HG03108 (cell line): ENCODE measurements at regions not wholly inside any gene's neighbourhood (a gene's known extent, or its start where the extent isn't known, plus 50 kb on each side); places are given as distances from the start of the nearest gene placed in this dataset.
"Not testable (repeated sequence)": the region's sequence is repeated elsewhere in the genome, so short reads cannot be mapped to it uniquely, and the experiment has no call there.

Experiments used
- ATAC-seq: cut with Tn5 transposase; IDR thresholded peaks from one replicate; pipeline ENCODE4 v1.9.1; 2021; ENCODE audit warnings: moderate library complexity; ENCODE audit not compliant: unreplicated experiment

- ATAC-seq, result no peak
These were observed 231.6 kb upstream of the CWC22 start for GRCh38 chr2:180238729-180239128.

DNA sequence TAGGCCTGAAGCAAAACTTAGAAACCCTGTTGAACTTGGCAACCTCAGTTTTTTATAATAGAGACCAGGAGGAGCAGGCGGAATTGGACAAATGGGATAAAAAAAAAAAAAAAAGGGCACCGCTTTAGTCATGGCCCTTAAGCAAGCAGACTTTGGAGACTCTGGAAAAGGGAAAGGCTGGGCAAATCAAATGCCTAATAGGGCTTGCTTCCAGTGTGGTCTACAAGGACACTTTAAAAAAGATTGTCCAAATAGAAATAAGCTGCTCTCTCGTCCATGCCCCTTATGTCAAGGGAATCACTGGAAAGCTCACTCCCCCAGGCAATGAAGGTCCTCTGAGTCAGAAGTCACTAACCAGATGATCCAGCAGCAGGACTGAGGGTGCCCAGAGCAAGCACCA, 229.0 kb upstream of the CWC22 start:
- not testable (repeated sequence) for ATAC-seq

GRCh38 chr2:180235506-180235905, 228.4 kb upstream of the CWC22 start:
- not testable (repeated sequence) for ATAC-seq

DNA sequence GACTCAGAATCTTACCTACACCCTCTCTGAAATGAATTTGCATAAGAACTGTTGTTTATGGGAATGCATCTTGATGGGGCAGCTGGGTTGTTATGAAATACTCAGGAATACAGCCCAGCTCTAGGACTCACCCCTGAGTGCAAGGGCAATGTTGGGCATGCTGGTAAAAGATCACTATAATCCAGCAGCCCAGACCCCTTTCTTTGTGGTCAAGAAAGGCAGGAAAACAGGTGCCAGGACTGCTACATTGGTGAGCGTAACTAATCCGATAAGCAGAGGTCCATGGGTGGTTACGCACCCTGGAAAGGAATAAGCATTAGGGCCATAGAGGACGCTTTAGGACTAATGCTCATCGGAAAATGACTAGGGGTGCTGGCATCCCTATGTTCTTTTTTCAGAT, 227.9 kb upstream of the CWC22 start:
- ATAC-seq, result not testable (repeated sequence)

DNA sequence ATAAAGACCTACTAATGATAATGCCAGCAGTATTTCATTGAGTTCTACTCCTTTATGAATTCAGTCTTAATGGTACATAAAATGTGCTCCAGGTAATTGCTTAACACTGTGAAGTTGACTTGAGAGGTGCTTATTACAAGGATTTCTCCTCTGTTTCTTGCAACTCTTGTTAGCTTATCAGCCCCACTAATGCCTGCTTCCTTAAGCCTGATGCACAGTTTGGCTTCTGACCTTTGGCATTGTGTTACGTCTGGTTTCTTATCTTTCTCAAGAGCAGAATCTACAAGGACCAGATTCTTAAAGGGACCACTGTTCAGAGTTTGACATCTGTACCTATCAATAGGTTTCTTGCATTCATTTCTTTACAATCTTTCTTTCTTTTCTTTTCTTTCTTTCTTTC, 223.9 kb upstream of the CWC22 start:
- no peak for ATAC-seq

DNA sequence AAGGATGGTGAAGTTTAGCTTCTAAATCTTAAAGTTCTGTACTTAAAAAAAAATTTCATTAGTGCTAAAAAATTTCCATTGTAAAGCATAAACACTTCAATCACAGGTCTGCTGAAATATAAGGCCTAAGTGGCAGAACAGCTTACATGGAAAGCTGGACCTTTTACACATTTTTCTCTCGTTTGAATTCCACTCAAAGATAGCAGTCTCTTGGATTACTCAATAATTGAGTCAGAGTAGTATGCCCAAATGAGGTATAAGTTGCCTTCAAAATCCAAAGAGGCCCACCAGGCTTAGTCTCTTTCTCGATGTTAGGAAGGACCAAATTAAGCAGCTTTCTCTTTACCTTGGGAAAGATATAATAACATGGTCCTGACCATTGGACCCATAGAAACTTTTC, 220.4 kb upstream of the CWC22 start:
- ATAC-seq, result no peak

- ATAC-seq, result no peak
These were observed 218.0 kb upstream of the CWC22 start for GRCh38 chr2:180225118-180225517.

- no peak for ATAC-seq
These were observed 215.5 kb upstream of the CWC22 start for GRCh38 chr2:180222644-180223043.

DNA sequence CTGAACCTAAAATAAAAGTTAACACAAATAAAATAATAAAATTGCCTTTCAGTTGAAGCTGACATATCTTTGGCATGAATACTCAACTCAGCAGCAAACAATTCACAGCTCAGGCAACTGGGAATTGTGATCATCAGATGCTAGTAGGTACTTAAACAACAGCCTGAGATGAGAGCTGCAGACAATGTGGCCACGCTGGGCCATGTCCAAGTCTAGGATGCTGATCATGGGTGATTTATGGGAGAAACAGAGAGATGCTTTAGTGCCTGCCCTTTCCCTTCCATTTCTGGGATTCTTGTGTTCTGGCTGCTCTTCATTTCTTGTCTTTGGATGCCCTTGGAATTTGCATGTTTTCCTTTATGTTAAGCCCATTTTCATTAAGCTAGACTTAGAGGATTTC, 212.4 kb upstream of the CWC22 start:
- ATAC-seq, result no peak

DNA sequence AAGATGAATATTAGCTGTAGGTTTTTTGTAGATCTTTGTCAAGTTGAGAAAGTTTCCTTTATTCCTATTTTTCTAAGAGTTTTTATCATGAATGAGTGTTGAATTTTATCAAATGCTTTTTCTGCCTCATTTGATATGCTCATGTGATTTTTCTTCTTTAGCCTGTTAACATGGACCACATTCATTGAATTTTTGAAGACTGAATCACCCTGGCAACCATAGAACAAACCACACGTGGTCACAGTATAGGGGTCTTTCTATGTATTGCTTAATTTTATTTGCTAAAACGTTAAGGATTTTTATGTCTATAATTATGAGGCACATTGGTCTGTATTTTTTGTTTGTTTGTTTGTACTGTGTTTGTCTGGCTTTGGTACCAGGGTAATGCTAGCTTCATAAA, 201.7 kb upstream of the CWC22 start:
- no peak for ATAC-seq

- ATAC-seq, result no peak
These were observed 198.6 kb upstream of the CWC22 start for GRCh38 chr2:180205621-180206235.

- no peak for ATAC-seq
These were observed 196.9 kb upstream of the CWC22 start for GRCh38 chr2:180203972-180204371.

DNA sequence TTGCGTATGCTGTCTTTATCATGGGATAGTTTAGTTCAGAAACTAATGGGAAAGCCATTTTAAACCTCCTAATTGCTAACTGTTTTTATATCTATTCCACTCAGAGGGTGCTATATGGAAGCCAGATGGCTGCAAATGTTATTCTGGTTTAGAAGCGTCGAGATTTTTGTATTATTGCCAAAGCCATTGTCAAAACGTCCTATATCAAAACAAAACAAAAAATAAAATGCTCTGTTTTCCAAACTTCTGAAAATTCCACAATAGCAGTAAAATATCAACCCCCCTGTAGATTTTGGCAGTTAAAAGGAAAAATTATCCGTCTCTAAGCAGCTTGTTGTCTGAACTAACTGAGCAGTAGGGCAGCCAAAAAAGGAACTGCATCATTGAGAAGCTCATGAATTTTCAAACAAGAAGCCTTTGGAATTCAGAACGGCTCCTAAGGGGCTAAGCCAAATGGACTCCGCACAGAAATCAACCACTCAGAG, 195.4 kb upstream of the CWC22 start:
- ATAC-seq, result no peak

DNA sequence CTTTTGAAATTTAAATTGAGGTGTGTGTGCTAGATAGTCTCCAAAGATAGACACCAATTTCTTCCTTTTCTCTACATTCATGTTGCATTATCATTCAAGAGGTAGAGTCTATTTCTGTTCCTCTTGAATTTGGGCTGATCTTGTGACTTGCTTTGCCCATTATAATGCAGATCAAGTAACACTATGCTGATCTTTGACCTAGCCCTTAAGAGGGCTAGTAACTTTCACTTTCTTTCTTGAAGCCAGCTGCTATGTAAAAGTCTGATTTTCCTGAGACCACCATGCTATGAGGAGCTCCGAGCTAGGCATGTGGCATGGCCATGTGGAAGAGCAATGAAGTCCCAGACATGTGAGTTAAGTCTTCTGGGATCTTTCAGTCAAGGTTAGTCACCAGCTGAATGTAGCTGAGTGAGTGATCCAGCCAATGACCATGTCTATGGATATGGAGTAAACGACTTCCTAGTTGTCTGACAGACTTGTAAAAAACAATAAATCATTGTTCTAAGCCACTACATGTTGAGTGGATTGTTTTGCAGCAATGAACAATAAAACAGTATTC, 189.4 kb upstream of the CWC22 start:
- no peak for ATAC-seq

- no peak for ATAC-seq
These were observed 188.8 kb upstream of the CWC22 start for GRCh38 chr2:180195847-180196246.

- ATAC-seq, result no peak
These were observed 184.5 kb upstream of the CWC22 start for GRCh38 chr2:180191432-180192124.

DNA sequence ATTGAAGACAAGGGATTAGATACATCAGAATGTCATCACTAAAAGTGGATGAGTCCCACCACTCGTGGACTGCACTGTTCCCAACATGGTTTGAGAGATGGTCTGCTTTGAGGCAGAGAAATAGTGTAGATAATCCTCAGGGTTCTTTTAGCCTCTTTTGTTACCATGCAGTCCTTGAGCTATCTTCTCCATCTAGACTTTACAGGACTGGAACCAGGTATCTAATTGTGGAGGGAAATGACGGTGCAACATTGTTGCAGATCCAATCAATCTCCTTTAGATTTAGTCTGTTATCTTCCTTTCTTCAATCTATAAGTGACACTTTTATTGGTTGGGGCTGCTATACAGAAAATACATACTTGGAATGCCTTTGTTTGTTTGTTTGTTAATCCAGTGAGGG, 183.8 kb upstream of the CWC22 start:
- ATAC-seq, result no peak

DNA sequence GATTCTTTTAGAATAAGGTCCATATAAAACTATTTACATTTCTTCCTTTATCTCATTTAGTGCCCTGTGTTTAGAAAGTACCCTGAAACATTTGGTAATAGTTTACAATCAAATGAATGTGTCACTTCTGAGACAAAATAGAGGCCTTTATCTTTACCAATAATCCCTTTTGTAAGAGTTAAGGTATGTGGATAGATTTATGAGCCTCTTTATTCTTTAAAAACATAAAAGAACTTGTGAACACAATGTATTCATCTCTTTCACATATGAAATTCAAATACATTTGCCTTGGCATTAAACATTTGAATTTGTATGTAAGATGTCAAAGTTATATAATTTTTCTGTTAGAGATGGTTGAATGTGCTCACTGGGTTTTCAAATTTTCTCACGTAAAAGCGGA, 180.5 kb upstream of the CWC22 start:
- no peak for ATAC-seq

GRCh38 chr2:180184506-180184905, 177.4 kb upstream of the CWC22 start:
- no peak for ATAC-seq

GRCh38 chr2:180180511-180180910, 173.4 kb upstream of the CWC22 start:
- ATAC-seq, result no peak

GRCh38 chr2:180177534-180177933, 170.4 kb upstream of the CWC22 start:
- ATAC-seq, result no peak

DNA sequence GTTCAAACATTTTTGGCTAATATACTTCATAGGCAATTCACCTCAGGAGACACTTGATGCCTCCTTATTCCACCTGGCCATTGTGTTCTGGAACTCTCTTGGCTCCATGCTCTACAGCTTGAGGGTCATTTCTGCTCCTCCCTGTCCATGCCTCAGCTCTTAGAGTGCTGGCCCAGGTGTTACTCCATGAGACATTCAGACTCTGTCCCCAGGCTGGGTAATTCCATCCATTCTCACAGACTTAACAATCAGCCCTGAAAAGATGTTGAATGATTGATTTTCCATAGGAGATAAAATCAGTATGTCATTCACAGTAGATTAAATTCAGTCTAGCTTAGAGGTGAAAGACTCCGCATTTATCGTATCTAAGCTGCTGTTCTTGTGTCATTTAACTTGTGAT, 168.6 kb upstream of the CWC22 start:
- ATAC-seq, result no peak
